ENCODE measurements at regions not wholly inside any gene's neighbourhood (a gene's known extent, or its start where the extent isn't known, plus 50 kb on each side); places are given as distances from the start of the nearest gene placed in this dataset.

DNA sequence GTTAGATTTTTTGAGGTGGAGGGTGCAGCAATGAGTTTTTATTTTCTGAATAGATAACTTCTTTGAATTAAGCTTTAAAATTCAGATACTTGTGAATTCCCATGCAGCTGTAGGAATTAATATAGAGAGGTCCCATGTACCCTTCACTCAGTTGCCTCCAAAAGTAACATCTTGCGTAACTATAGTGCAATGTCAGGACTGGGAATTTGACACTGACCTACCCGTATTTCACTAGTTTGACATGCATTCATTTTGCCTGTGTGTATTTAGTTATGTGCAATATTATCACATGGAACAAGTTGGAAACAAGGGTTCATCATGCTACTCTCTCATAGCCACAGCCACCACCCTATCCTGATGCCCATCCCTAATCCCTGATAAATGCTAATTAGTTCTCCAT, 147.1 kb upstream of the IGFBP3 start:
- Histone ChIP-seq H3K9me2 (ENCODE audit: insufficient read depth) (no peaks in the 10 kb centered on the region), H2AFZ (ENCODE audit: low read depth, low read length, poor library complexity, severe bottlenecking) (no peak overlapping the region), H3K27me3 (ENCODE audit: insufficient read depth, low read length) (no peaks in the 10 kb centered on the region), H3K27ac (ENCODE audit: low read depth, low read length) (no peak overlapping the region), H3K4me1 (ENCODE audit: control insufficient read depth in 1 of 2, insufficient read depth in 2 of 2, low read length in 2 of 2) (no peaks in the 10 kb centered on the region; a peak in 1 of 4 replicates), H3K9me3 (ENCODE audit: control insufficient read depth in 1 of 2, insufficient read depth in 1 of 2, low read depth in 1 of 2, low read length in 2 of 2) (no peaks in the 10 kb centered on the region), H4K20me1 (ENCODE audit: insufficient read depth) (no peaks in the 10 kb centered on the region), H3K9ac (ENCODE audit: low read length) (no peak overlapping the region), H3K4me3 (replicated peaks in 1 of 2; ENCODE audit: low read depth in 1 of 2, low read length in 2 of 2) (no peak overlapping the region), H3K4me2 (ENCODE audit: low read length) (no peak overlapping the region), H3K79me2 (ENCODE audit: insufficient read depth, low read length) (no peaks in the 10 kb centered on the region), H3K36me3 (ENCODE audit: control insufficient read depth in 1 of 2, insufficient read depth in 2 of 2, low read length in 2 of 2) (no peaks in the 10 kb centered on the region)
- DNase-seq (ENCODE audit: low read depth, low spot score) (no peak), ATAC-seq (no peak)
- TF ChIP-seq EZH2 (IDR thresholded peaks at IDR 0.05) (no peak), JUND (IDR thresholded peaks at IDR 0.05) (no peak), ZNF274 (IDR thresholded peaks at IDR 0.05; ENCODE audit: low read depth, low read length) (no peak), POLR2A (IDR thresholded peaks at IDR 0.05; ENCODE audit: borderline replicate concordance, extremely low read depth, insufficient read depth, insufficient read length) (no peak), MAX (IDR thresholded peaks at IDR 0.05) (no peak), SRF (IDR thresholded peaks at IDR 0.05; ENCODE audit: low read depth) (no peak), FOSL1 (IDR thresholded peaks at IDR 0.05; ENCODE audit: low read depth) (no peak), ELF1 (IDR thresholded peaks at IDR 0.05; ENCODE audit: borderline replicate concordance, low read depth) (no peak)
- no TSS peak for BruUV-seq (replicated peaks)
- POLR2A ChIA-PET, result no interaction called here
- RAD21 ChIA-PET (ENCODE audit: low non-redundant PET in 1 of 2, low total read pairs in 2 of 2, uncharacterized antibody in 2 of 2, unreplicated experiment in 2 of 2), result no interaction called here
- CTCF ChIA-PET, result no interaction called here
- intact Hi-C loops (cut with micrococcal nuclease), result no loop called here

DNA sequence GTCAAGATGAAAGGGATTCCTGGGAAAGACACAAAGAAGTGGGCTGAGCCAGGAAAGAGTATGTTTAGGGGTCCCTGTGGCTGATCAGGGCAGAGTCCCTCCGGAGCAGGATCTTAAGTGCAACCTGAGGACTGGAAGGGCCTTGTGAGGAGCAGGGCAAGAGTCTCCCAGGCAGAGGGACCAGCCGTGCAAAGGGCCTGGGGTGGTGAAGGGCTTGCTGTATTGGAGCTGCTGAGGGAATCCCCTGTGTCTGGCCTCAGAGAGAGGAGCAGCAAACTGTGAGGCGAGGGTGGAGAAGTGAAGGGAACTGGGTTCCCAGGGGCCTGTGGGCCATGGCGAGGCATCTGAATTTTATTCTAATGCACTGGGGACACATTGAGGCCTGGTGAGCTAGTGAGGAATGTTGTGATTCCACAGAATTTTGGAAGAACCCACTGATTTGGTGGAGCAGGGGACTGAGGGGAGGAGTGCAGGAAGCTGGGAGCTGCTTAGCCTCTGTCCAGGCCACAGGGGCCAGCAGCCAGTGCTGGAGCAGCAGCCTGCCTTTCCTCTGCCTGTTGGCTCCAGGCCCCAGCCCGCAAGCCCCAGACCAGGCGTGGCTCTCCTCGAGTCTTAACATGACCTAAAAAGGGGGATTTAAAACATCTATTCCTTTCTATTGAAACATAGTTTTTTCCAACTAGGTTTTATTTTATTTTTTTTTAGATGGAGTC, 138.4 kb upstream of the IGFBP3 start:
- intact Hi-C loops (cut with micrococcal nuclease), result no loop called here
- H3K4me3 ChIP-seq (replicated peaks in 1 of 2; ENCODE audit: low read depth in 1 of 2, low read length in 2 of 2), result no peak overlapping the region
- ATAC-seq (no peak), DNase-seq (ENCODE audit: low read depth, low spot score) (no peak)
- H3K9me3 ChIP-seq (ENCODE audit: control insufficient read depth in 1 of 2, insufficient read depth in 1 of 2, low read depth in 1 of 2, low read length in 2 of 2), result no peaks in the 10 kb centered on the region
- H3K36me3 ChIP-seq (ENCODE audit: control insufficient read depth in 1 of 2, insufficient read depth in 2 of 2, low read length in 2 of 2), result no peaks in the 10 kb centered on the region
- no peak overlapping the region for H3K4me2 ChIP-seq (ENCODE audit: low read length)
- H3K4me1 ChIP-seq (ENCODE audit: control insufficient read depth in 1 of 2, insufficient read depth in 2 of 2, low read length in 2 of 2), result no peaks in the 10 kb centered on the region
- no peaks in the 10 kb centered on the region for H4K20me1 ChIP-seq (ENCODE audit: insufficient read depth)
- H2AFZ ChIP-seq (ENCODE audit: low read depth, low read length, poor library complexity, severe bottlenecking), result no peak overlapping the region
- RAD21 ChIA-PET (ENCODE audit: low non-redundant PET in 1 of 2, low total read pairs in 2 of 2, uncharacterized antibody in 2 of 2, unreplicated experiment in 2 of 2), result no interaction called here
- POLR2A ChIA-PET, result no interaction called here
- TF ChIP-seq SIN3A (IDR thresholded peaks at IDR 0.05; ENCODE audit: low read depth), result no peak
- TF ChIP-seq, protein P1, sequence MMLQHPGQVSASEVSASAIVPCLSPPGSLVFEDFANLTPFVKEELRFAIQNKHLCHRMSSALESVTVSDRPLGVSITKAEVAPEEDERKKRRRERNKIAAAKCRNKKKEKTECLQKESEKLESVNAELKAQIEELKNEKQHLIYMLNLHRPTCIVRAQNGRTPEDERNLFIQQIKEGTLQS (IDR thresholded peaks at IDR 0.05), result no peak
- no peak for TF ChIP-seq TCF7L2 (IDR thresholded peaks at IDR 0.05; ENCODE audit: borderline replicate concordance, extremely low read depth, insufficient read depth, insufficient read length)
- no peak overlapping the region for H3K9ac ChIP-seq (ENCODE audit: low read length)
- H3K27ac ChIP-seq (ENCODE audit: low read depth, low read length), result no peak overlapping the region
- no peaks in the 10 kb centered on the region for H3K79me2 ChIP-seq (ENCODE audit: insufficient read depth, low read length)
- no TSS peak for BruUV-seq (replicated peaks)
- no peaks in the 10 kb centered on the region for H3K27me3 ChIP-seq (ENCODE audit: insufficient read depth, low read length)
- CTCF ChIA-PET, result no interaction called here
- H3K9me2 ChIP-seq (ENCODE audit: insufficient read depth), result no peaks in the 10 kb centered on the region
